Cardiac muscle cell (in vitro differentiated cells and primary cell): ENCODE measurements at regions not wholly inside any gene's neighbourhood (a gene's known extent, or its start where the extent isn't known, plus 50 kb on each side); places are given as distances from the start of the nearest gene placed in this dataset.
"Not testable (repeated sequence)": the region's sequence is repeated elsewhere in the genome, so short reads cannot be mapped to it uniquely, and the experiment has no call there.

Source experiments
- DNase-seq, 2 donors: peaks; one replicate each; pipeline versions ENCODE4 v3.0.0 to v3.0.0-alpha.2; 2010 to 2017; ENCODE audit warnings: low read depth in 1 of 2, low spot score in 1 of 2
- H3K27ac ChIP-seq: fragments of 200-600 bp; sonication (generic); 2 replicates; pipeline ENCODE4 v1.5.1; 2016
- H3K27me3 ChIP-seq: fragments of 200-600 bp; sonication (generic); 2 replicates; pipeline ENCODE4 v1.6.0; 2016; ENCODE audit warnings: control low read depth
- H3K36me3 ChIP-seq: fragments of 200-600 bp; sonication (generic); 2 replicates; pipeline ENCODE4 v1.5.1; 2016; ENCODE audit warnings: control low read depth
- H3K4me1 ChIP-seq: fragments of 200-600 bp; sonication (generic); 2 replicates; pipeline ENCODE4 v1.8.1; 2017; ENCODE audit warnings: low read depth, mild to moderate bottlenecking, mixed run types
- H3K4me3 ChIP-seq: fragments of 200-600 bp; sonication (generic); 2 replicates; pipeline ENCODE4 v1.5.1; 2016; ENCODE audit warnings: mild to moderate bottlenecking
- H3K9me3 ChIP-seq: fragments of 200-600 bp; sonication (generic); 2 replicates; pipeline ENCODE4 v1.5.1; 2017; ENCODE audit warnings: low read depth, mild to moderate bottlenecking, control low read depth
- TF ChIP-seq, protein P1 (sequence below): IDR thresholded peaks from 2 replicates; pipeline ENCODE4 v1.5.1; 2012; ENCODE audit warnings: low read depth, mild to moderate bottlenecking, low read length

DNA sequence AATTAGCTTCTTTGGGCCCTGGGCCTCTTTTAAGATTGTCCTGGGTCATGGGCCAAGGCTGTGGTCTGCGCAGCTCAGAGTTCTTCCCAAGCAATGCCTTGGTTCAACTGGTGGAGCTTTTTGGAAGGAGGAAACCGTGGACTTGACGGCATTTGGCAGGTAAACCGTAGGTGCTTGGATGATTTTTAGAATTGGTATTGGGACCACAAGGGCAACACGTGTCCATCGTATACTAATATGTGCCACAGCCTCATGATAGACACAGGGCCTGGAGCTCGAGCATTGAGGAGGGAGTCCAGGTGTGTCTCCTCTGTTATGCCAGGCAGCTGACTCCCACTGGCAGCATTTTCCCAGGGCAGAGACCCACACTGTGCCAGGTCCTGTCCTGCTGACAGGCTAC, 120.9 kb upstream of the PITX1 start:
- Histone ChIP-seq H3K9me3 (no peaks in the 10 kb centered on the region), H3K27ac (no peak overlapping the region), H3K4me3 (no peak overlapping the region), H3K36me3 (no peaks in the 10 kb centered on the region), H3K4me1 (no peaks in the 10 kb centered on the region), H3K27me3 (peaks cover 51% of the 10 kb centered on the region)
- DNase-seq = no peak
- TF ChIP-seq, protein P1, sequence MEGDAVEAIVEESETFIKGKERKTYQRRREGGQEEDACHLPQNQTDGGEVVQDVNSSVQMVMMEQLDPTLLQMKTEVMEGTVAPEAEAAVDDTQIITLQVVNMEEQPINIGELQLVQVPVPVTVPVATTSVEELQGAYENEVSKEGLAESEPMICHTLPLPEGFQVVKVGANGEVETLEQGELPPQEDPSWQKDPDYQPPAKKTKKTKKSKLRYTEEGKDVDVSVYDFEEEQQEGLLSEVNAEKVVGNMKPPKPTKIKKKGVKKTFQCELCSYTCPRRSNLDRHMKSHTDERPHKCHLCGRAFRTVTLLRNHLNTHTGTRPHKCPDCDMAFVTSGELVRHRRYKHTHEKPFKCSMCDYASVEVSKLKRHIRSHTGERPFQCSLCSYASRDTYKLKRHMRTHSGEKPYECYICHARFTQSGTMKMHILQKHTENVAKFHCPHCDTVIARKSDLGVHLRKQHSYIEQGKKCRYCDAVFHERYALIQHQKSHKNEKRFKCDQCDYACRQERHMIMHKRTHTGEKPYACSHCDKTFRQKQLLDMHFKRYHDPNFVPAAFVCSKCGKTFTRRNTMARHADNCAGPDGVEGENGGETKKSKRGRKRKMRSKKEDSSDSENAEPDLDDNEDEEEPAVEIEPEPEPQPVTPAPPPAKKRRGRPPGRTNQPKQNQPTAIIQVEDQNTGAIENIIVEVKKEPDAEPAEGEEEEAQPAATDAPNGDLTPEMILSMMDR = no peak

DNA sequence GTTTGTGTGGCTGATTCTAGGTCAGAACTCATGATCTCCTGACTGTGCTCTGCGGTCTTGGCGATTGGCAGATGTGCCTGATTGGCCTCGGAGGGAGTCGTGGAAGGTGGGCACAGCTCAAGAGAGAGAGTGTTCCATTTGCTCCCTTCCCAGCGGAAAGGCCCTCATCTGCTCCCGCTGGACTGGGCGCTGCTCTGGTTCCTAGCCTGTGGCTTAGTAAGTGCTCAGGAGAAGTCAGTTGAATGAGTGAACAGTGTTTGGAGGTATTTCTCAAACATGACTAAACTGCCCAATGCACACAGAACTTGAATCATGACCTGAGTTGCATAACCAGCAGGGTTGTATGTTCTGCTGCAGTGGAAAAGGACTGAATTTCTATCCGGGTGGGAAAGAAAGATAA, 120.2 kb upstream of the PITX1 start:
- H3K36me3 ChIP-seq = no peaks in the 10 kb centered on the region
- H3K4me3 ChIP-seq = no peak overlapping the region
- H3K27me3 ChIP-seq = peaks cover 56% of the 10 kb centered on the region
- DNase-seq = peak in 1 of 2 donors; percentile 30
- no peaks in the 10 kb centered on the region for H3K4me1 ChIP-seq
- no peak overlapping the region for H3K27ac ChIP-seq
- no peaks in the 10 kb centered on the region for H3K9me3 ChIP-seq
- TF ChIP-seq, protein P1 = no peak

DNA sequence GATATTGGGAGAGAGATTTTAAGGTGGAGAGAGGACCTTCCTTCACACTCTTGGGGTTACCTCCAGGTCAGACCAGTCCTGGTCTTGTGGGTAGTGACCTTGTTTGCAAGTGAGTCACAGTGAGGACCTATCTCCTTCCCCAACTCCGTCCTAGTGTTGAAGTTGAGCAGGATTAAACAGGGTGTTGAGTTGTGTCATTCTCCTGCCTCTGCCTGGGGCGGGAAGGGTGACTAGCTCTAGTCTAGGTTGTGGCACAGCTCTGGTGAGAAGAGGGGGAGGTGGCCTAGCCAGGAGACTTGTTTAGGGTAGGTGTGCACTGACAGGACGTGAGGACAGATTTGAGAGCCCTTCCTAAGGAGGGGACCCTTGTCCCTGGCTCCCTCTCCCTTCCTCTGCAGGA, 119.6 kb upstream of the PITX1 start:
- TF ChIP-seq, protein P1 = no peak
- Histone ChIP-seq H3K9me3 (no peaks in the 10 kb centered on the region), H3K4me1 (no peaks in the 10 kb centered on the region), H3K4me3 (no peak overlapping the region), H3K36me3 (no peaks in the 10 kb centered on the region), H3K27me3 (peaks cover 60% of the 10 kb centered on the region), H3K27ac (no peak overlapping the region)
- no peak for DNase-seq

- no peaks in the 10 kb centered on the region for H3K9me3 ChIP-seq
- H3K27me3 ChIP-seq = peaks cover 60% of the 10 kb centered on the region
- no peaks in the 10 kb centered on the region for H3K36me3 ChIP-seq
- DNase-seq = no peak
- no peak overlapping the region for H3K27ac ChIP-seq
- TF ChIP-seq, protein P1 = no peak
- H3K4me3 ChIP-seq = no peak overlapping the region
- no peaks in the 10 kb centered on the region for H3K4me1 ChIP-seq
Observed at GRCh38 chr5:135153259-135153658, 119.2 kb upstream of the PITX1 start.

GRCh38 chr5:135151660-135152059, 117.6 kb upstream of the PITX1 start:
- not testable (repeated sequence) for H3K27ac ChIP-seq, H3K4me1 ChIP-seq, H3K9me3 ChIP-seq, H3K36me3 ChIP-seq, DNase-seq, H3K4me3 ChIP-seq
- H3K27me3 ChIP-seq = peaks cover 54% of the 10 kb centered on the region

DNA sequence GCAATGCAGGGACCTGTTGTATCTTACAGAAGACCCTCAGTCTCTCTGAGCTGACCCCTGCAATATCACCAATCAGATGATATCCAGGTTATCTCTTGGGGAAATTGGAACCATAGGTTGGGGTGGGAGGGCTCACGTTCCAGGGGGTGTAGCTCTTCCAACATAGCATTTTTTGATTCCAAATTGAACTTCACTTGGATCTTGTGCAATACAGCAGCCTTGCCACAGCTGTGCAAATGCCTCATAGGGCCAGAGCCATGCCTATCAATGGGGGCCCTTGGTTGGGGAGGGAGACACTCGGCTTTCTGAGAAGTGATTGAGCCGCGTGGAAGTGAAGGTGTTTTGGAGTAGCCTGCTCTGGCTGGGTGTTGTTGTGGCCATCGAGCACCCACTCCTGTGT, 117.2 kb upstream of the PITX1 start:
- Histone ChIP-seq H3K27me3 (peaks cover 49% of the 10 kb centered on the region), H3K27ac (no peak overlapping the region), H3K9me3 (no peaks in the 10 kb centered on the region), H3K4me3 (no peak overlapping the region), H3K4me1 (no peaks in the 10 kb centered on the region), H3K36me3 (no peaks in the 10 kb centered on the region)
- TF ChIP-seq, protein P1 = no peak
- no peak for DNase-seq
